ENCODE measurements at regions not wholly inside any gene's neighbourhood (a gene's known extent, or its start where the extent isn't known, plus 50 kb on each side); places are given as distances from the start of the nearest gene placed in this dataset.

DNA sequence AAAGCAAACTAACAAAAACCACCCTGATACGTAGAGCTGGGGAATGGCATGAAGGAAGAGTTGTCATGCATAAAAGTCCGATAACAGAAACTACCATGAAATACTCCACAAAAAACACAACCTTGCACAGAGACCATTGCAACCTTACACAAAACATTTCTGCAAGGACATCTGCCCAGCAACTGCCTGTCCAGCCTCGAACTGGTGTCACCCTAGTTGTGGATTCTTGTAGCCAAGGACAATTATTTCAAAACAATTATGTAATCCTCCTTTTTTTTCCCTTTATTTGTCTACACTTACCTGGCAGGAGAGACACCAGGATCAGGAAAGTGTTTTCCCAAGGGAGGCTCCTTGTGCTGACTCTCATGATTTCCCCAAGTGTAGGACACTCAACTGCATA lies 232.5 kb upstream of the SYNDIG1 start (continued):
- TF ChIP-seq, protein P1, sequence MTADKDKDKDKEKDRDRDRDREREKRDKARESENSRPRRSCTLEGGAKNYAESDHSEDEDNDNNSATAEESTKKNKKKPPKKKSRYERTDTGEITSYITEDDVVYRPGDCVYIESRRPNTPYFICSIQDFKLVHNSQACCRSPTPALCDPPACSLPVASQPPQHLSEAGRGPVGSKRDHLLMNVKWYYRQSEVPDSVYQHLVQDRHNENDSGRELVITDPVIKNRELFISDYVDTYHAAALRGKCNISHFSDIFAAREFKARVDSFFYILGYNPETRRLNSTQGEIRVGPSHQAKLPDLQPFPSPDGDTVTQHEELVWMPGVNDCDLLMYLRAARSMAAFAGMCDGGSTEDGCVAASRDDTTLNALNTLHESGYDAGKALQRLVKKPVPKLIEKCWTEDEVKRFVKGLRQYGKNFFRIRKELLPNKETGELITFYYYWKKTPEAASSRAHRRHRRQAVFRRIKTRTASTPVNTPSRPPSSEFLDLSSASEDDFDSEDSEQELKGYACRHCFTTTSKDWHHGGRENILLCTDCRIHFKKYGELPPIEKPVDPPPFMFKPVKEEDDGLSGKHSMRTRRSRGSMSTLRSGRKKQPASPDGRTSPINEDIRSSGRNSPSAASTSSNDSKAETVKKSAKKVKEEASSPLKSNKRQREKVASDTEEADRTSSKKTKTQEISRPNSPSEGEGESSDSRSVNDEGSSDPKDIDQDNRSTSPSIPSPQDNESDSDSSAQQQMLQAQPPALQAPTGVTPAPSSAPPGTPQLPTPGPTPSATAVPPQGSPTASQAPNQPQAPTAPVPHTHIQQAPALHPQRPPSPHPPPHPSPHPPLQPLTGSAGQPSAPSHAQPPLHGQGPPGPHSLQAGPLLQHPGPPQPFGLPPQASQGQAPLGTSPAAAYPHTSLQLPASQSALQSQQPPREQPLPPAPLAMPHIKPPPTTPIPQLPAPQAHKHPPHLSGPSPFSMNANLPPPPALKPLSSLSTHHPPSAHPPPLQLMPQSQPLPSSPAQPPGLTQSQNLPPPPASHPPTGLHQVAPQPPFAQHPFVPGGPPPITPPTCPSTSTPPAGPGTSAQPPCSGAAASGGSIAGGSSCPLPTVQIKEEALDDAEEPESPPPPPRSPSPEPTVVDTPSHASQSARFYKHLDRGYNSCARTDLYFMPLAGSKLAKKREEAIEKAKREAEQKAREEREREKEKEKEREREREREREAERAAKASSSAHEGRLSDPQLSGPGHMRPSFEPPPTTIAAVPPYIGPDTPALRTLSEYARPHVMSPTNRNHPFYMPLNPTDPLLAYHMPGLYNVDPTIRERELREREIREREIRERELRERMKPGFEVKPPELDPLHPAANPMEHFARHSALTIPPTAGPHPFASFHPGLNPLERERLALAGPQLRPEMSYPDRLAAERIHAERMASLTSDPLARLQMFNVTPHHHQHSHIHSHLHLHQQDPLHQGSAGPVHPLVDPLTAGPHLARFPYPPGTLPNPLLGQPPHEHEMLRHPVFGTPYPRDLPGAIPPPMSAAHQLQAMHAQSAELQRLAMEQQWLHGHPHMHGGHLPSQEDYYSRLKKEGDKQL (CRISPR knock-in tag; IDR thresholded peaks at IDR 0.05; ENCODE audit: borderline replicate concordance), result no peak
- TF ChIP-seq, protein P2, sequence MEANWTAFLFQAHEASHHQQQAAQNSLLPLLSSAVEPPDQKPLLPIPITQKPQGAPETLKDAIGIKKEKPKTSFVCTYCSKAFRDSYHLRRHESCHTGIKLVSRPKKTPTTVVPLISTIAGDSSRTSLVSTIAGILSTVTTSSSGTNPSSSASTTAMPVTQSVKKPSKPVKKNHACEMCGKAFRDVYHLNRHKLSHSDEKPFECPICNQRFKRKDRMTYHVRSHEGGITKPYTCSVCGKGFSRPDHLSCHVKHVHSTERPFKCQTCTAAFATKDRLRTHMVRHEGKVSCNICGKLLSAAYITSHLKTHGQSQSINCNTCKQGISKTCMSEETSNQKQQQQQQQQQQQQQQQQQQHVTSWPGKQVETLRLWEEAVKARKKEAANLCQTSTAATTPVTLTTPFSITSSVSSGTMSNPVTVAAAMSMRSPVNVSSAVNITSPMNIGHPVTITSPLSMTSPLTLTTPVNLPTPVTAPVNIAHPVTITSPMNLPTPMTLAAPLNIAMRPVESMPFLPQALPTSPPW (CRISPR knock-in tag; IDR thresholded peaks at IDR 0.05), result no peak
- TF ChIP-seq, protein P3, sequence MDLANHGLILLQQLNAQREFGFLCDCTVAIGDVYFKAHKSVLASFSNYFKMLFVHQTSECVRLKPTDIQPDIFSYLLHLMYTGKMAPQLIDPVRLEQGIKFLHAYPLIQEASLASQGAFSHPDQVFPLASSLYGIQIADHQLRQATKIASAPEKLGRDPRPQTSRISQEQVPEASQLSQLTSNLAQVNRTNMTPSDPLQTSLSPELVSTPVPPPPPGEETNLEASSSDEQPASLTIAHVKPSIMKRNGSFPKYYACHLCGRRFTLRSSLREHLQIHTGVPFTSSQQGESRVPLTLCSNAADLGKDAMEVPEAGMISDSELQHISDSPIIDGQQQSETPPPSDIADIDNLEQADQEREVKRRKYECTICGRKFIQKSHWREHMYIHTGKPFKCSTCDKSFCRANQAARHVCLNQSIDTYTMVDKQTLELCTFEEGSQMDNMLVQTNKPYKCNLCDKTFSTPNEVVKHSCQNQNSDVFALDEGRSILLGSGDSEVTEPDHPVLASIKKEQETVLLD (IDR thresholded peaks at IDR 0.05), result no peak
- TF ChIP-seq JUNB (CRISPR knock-in tag; conservative IDR thresholded peaks at IDR 0.05) (no peak), ZNF785 (CRISPR knock-in tag; IDR thresholded peaks at IDR 0.05) (no peak), MAFG (tag; conservative IDR thresholded peaks at IDR 0.05) (no peak)
- TF ChIP-seq, protein P4, sequence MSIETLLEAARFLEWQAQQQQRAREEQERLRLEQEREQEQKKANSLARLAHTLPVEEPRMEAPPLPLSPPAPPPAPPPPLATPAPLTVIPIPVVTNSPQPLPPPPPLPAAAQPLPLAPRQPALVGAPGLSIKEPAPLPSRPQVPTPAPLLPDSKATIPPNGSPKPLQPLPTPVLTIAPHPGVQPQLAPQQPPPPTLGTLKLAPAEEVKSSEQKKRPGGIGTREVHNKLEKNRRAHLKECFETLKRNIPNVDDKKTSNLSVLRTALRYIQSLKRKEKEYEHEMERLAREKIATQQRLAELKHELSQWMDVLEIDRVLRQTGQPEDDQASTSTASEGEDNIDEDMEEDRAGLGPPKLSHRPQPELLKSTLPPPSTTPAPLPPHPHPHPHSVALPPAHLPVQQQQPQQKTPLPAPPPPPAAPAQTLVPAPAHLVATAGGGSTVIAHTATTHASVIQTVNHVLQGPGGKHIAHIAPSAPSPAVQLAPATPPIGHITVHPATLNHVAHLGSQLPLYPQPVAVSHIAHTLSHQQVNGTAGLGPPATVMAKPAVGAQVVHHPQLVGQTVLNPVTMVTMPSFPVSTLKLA (conservative IDR thresholded peaks at IDR 0.05), result no peak
- TF ChIP-seq, protein P5, sequence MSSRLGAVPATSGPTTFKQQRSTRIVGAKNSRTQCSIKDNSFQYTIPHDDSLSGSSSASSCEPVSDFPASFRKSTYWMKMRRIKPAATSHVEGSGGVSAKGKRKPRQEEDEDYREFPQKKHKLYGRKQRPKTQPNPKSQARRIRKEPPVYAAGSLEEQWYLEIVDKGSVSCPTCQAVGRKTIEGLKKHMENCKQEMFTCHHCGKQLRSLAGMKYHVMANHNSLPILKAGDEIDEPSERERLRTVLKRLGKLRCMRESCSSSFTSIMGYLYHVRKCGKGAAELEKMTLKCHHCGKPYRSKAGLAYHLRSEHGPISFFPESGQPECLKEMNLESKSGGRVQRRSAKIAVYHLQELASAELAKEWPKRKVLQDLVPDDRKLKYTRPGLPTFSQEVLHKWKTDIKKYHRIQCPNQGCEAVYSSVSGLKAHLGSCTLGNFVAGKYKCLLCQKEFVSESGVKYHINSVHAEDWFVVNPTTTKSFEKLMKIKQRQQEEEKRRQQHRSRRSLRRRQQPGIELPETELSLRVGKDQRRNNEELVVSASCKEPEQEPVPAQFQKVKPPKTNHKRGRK (tag; IDR thresholded peaks at IDR 0.05), result no peak
- TF ChIP-seq, protein P6, sequence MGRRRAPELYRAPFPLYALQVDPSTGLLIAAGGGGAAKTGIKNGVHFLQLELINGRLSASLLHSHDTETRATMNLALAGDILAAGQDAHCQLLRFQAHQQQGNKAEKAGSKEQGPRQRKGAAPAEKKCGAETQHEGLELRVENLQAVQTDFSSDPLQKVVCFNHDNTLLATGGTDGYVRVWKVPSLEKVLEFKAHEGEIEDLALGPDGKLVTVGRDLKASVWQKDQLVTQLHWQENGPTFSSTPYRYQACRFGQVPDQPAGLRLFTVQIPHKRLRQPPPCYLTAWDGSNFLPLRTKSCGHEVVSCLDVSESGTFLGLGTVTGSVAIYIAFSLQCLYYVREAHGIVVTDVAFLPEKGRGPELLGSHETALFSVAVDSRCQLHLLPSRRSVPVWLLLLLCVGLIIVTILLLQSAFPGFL (CRISPR knock-in tag; IDR thresholded peaks at IDR 0.05), result no peak

Data from K562 (cell line).